GM06990 (cell line): ENCODE measurements at regions not wholly inside any gene's neighbourhood (a gene's known extent, or its start where the extent isn't known, plus 50 kb on each side); places are given as distances from the start of the nearest gene placed in this dataset.

Experiments
- DNase-seq: peaks from one replicate; pipeline ENCODE4 v3.0.0-alpha.2; 2011; ENCODE audit not compliant: insufficient read length; ENCODE audit errors: extremely low read depth
- H3K27me3 ChIP-seq: replicated peaks from 2 replicates; pipeline ENCODE4 v1.6.0; 2011; ENCODE audit warnings: low read length; ENCODE audit not compliant: control insufficient read depth, insufficient read depth
- H3K36me3 ChIP-seq: 2 replicates; pipeline ENCODE4 v1.5.1; 2011; ENCODE audit warnings: low read length; ENCODE audit not compliant: control insufficient read depth, insufficient read depth
- H3K4me3 ChIP-seq: replicated peaks from 2 replicates; pipeline ENCODE4 v1.5.1; 2011; ENCODE audit warnings: low read depth, mild to moderate bottlenecking, control low read depth, low read length
- CTCF ChIP-seq: IDR thresholded peaks from 2 replicates; pipeline ENCODE4 v1.5.1; 2011; ENCODE audit warnings: low read length, control low read depth, mild to moderate bottlenecking, inconsistent platforms; ENCODE audit not compliant: insufficient read depth, poor library complexity, severe bottlenecking

- TF ChIP-seq CTCF, result no peak
- Histone ChIP-seq H3K4me3 (no peak overlapping the region), H3K27me3 (no peaks in the 10 kb centered on the region), H3K36me3 (no peaks in the 10 kb centered on the region)
- DNase-seq, result no peak
Observed at GRCh38 chr10:29719281-29719675, 84.5 kb upstream of the SVIL start.

GRCh38 chr10:29715296-29715695 lies 80.5 kb upstream of the SVIL start:
- no peak for DNase-seq
- TF ChIP-seq CTCF, result no peak
- H3K36me3 ChIP-seq, result no peaks in the 10 kb centered on the region
- no peaks in the 10 kb centered on the region for H3K27me3 ChIP-seq
- H3K4me3 ChIP-seq, result no peak overlapping the region

- no peak for DNase-seq
- no peaks in the 10 kb centered on the region for H3K27me3 ChIP-seq
- no peak overlapping the region for H3K4me3 ChIP-seq
- no peaks in the 10 kb centered on the region for H3K36me3 ChIP-seq
- no peak for TF ChIP-seq CTCF
Observed at GRCh38 chr10:29714096-29714874, 79.5 kb upstream of the SVIL start.

- no peak for TF ChIP-seq CTCF
- no peaks in the 10 kb centered on the region for H3K36me3 ChIP-seq
- no peaks in the 10 kb centered on the region for H3K27me3 ChIP-seq
- no peak for DNase-seq
- H3K4me3 ChIP-seq, result no peak overlapping the region
Observed at GRCh38 chr10:29713450-29713849, 78.7 kb upstream of the SVIL start.

- no peaks in the 10 kb centered on the region for H3K27me3 ChIP-seq
- DNase-seq, result no peak
- no peaks in the 10 kb centered on the region for H3K36me3 ChIP-seq
- no peak for TF ChIP-seq CTCF
- no peak overlapping the region for H3K4me3 ChIP-seq
Observed at GRCh38 chr10:29712108-29712507, 77.3 kb upstream of the SVIL start.

GRCh38 chr10:29710128-29710527 lies 75.4 kb upstream of the SVIL start:
- no peaks in the 10 kb centered on the region for H3K36me3 ChIP-seq
- TF ChIP-seq CTCF, result no peak
- no peak overlapping the region for H3K4me3 ChIP-seq

More at GRCh38 chr10:29710128-29710527, 75.4 kb upstream of the SVIL start:
- H3K27me3 ChIP-seq, result no peaks in the 10 kb centered on the region
- no peak for DNase-seq
